H9 (cell line): ENCODE measurements at regions not wholly inside any gene's neighbourhood (a gene's known extent, or its start where the extent isn't known, plus 50 kb on each side); places are given as distances from the start of the nearest gene placed in this dataset.

Experiments
- DNase-seq: peaks from one replicate; pipeline ENCODE4 v3.0.0-alpha.2; 2017
- H2AFZ ChIP-seq: one replicate; pipeline ENCODE4 v1.6.1; 2013; ENCODE audit warnings: mild to moderate bottlenecking, low read length, control low read depth, moderate library complexity
- H2AK5ac ChIP-seq: 2 replicates; pipeline ENCODE4 v1.6.1; 2013; ENCODE audit warnings: low read length, control low read depth, mixed read lengths; ENCODE audit not compliant: insufficient read length
- H2BK120ac ChIP-seq: one replicate; pipeline ENCODE4 v1.6.1; 2013; ENCODE audit warnings: low read depth, mild to moderate bottlenecking, low read length, control low read depth, inconsistent platforms; ENCODE audit not compliant: poor library complexity, severe bottlenecking
- H2BK12ac ChIP-seq: 2 replicates; pipeline ENCODE4 v1.6.1; 2013; ENCODE audit warnings: low read length, control low read depth, mixed read lengths, low read depth; ENCODE audit not compliant: insufficient read length
- H2BK15ac ChIP-seq: 2 replicates; pipeline ENCODE4 v1.6.1; 2013; ENCODE audit warnings: low read depth, low read length, control low read depth
- H2BK20ac ChIP-seq: one replicate; pipeline ENCODE4 v1.6.1; 2013; ENCODE audit warnings: low read depth, mild to moderate bottlenecking, low read length, control low read depth, inconsistent platforms; ENCODE audit not compliant: poor library complexity, severe bottlenecking
- H2BK5ac ChIP-seq: 2 replicates; pipeline ENCODE4 v1.6.1; 2013; ENCODE audit warnings: low read length, control low read depth, mixed read lengths; ENCODE audit not compliant: insufficient read length
- H3K14ac ChIP-seq: 2 replicates; pipeline ENCODE4 v1.6.1; 2013; ENCODE audit warnings: low read length, control low read depth; ENCODE audit not compliant: insufficient read depth
- H3K18ac ChIP-seq: 2 replicates; pipeline ENCODE4 v1.6.1; 2013; ENCODE audit warnings: low read depth, mild to moderate bottlenecking, mixed read lengths, low read length, control low read depth; ENCODE audit not compliant: insufficient read length
- H3K23ac ChIP-seq: 2 replicates; pipeline ENCODE4 v1.6.1; 2013; ENCODE audit warnings: low read length, control low read depth, mixed read lengths, low read depth; ENCODE audit not compliant: insufficient read length
- H3K23me2 ChIP-seq: 2 replicates; pipeline ENCODE4 v1.6.1; 2013; ENCODE audit warnings: low read depth, mild to moderate bottlenecking, mixed read lengths, low read length, control low read depth; ENCODE audit not compliant: insufficient read length, poor library complexity, severe bottlenecking
- H3K27ac ChIP-seq: 2 replicates; pipeline ENCODE4 v1.5.1; 2013; ENCODE audit warnings: low read length, control low read depth, mixed read lengths, low read depth; ENCODE audit not compliant: insufficient read length
- H3K27me3 ChIP-seq: 2 replicates; pipeline ENCODE4 v1.6.1; 2013; ENCODE audit warnings: low read length, control low read depth, inconsistent platforms; ENCODE audit not compliant: insufficient read depth
- H3K4ac ChIP-seq: 2 replicates; pipeline ENCODE4 v1.6.1; 2013; ENCODE audit warnings: low read depth, mild to moderate bottlenecking, control low read depth, inconsistent platforms, low read length, moderate library complexity
- H3K4me1 ChIP-seq: 2 replicates; pipeline ENCODE4 v1.6.1; 2013; ENCODE audit warnings: low read length, control low read depth, inconsistent platforms; ENCODE audit not compliant: insufficient read depth
- H3K4me2 ChIP-seq: 2 replicates; pipeline ENCODE4 v1.6.1; 2013; ENCODE audit warnings: low read length, control low read depth, mixed read lengths; ENCODE audit not compliant: insufficient read length, insufficient read depth
- H3K56ac ChIP-seq: 2 replicates; pipeline ENCODE4 v1.6.1; 2013; ENCODE audit warnings: low read depth, mild to moderate bottlenecking, mixed read lengths, low read length, control low read depth; ENCODE audit not compliant: insufficient read length
- H3K79me1 ChIP-seq: 2 replicates; pipeline ENCODE4 v1.6.1; 2013; ENCODE audit warnings: low read depth, mild to moderate bottlenecking, moderate library complexity, low read length, control low read depth, inconsistent platforms; ENCODE audit not compliant: insufficient read depth, poor library complexity, severe bottlenecking
- H3K79me2 ChIP-seq: 2 replicates; pipeline ENCODE4 v1.6.1; 2013; ENCODE audit warnings: low read length, control low read depth, inconsistent platforms; ENCODE audit not compliant: insufficient read depth
- H3K9ac ChIP-seq: 2 replicates; pipeline ENCODE4 v1.6.1; 2013; ENCODE audit warnings: low read length, control low read depth, mixed read lengths; ENCODE audit not compliant: insufficient read length; ENCODE audit errors: extremely low read depth
- H3K9me3 ChIP-seq: one replicate; pipeline ENCODE4 v1.6.1; 2013; ENCODE audit warnings: low read depth, low read length, inconsistent platforms; ENCODE audit not compliant: control insufficient read depth
- H3T11ph ChIP-seq: one replicate; pipeline ENCODE4 v1.6.1; 2013; ENCODE audit warnings: mild to moderate bottlenecking, low read length, control low read depth, inconsistent platforms
- H4K20me1 ChIP-seq: one replicate; pipeline ENCODE4 v1.6.1; 2013; ENCODE audit not compliant: control insufficient read depth, insufficient read length, insufficient read depth
- H4K5ac ChIP-seq: 2 replicates; pipeline ENCODE4 v1.6.1; 2013; ENCODE audit warnings: low read depth, mild to moderate bottlenecking, mixed read lengths, low read length, control low read depth; ENCODE audit not compliant: insufficient read length
- H4K8ac ChIP-seq: replicated peaks from 2 replicates; pipeline ENCODE4 v1.6.1; 2013; ENCODE audit warnings: low read length, control low read depth, mixed read lengths, low read depth; ENCODE audit not compliant: insufficient read length
- H4K91ac ChIP-seq: 2 replicates; pipeline ENCODE4 v1.6.1; 2013; ENCODE audit warnings: low read depth, mild to moderate bottlenecking, moderate library complexity, mixed read lengths, low read length, control low read depth; ENCODE audit not compliant: insufficient read length
- H3K27ac Mint-ChIP-seq, 3 experiments: 2 replicates in 2 of 3; 3 replicates in 1 of 3; pipeline ENCODE4 v1.8.0; 2020 to 2021; ENCODE audit warnings: mixed read lengths in 3 of 3, mild to moderate bottlenecking in 1 of 3, moderate library complexity in 1 of 3
- H3K27me3 Mint-ChIP-seq: 2 replicates; pipeline ENCODE4 v1.8.0; 2021; ENCODE audit warnings: low read depth, mild to moderate bottlenecking, moderate library complexity, mixed read lengths
- H3K36me3 Mint-ChIP-seq, 3 experiments: 2 replicates in 2 of 3; 3 replicates in 1 of 3; pipeline ENCODE4 v1.8.0; 2020 to 2021; ENCODE audit warnings: low read depth in 3 of 3, mixed read lengths in 3 of 3; ENCODE audit not compliant: insufficient read depth in 1 of 3
- H3K4me1 Mint-ChIP-seq, 2 experiments: 2 replicates each; pipeline ENCODE4 v1.8.0; 2020; ENCODE audit warnings: mixed read lengths in 2 of 2
- H3K4me3 Mint-ChIP-seq, 2 experiments: 2 replicates in 1 of 2; 3 replicates in 1 of 2; pipeline ENCODE4 v1.8.0; 2020 to 2021; ENCODE audit warnings: mild to moderate bottlenecking in 2 of 2, mixed read lengths in 2 of 2, moderate library complexity in 1 of 2
- H3K9me3 Mint-ChIP-seq, 2 experiments: 2 replicates in 1 of 2; 3 replicates in 1 of 2; pipeline ENCODE4 v1.8.0; 2020; ENCODE audit warnings: mild to moderate bottlenecking in 2 of 2, mixed read lengths in 2 of 2, moderate library complexity in 1 of 2
- CTCF ChIP-seq: fragments of 200-600 bp; sonication (generic); conservative IDR thresholded peaks from 3 replicates; pipeline ENCODE4 v1.8.0; 2021; ENCODE audit warnings: antibody characterized with exemption, mild to moderate bottlenecking
- WGBS: extraction: QIAGEN DNeasy Blood & Tissue Kit; methylation state at CpG from one replicate; pipeline ENCODE4 v1.1.7; 2013; ENCODE audit warnings: missing lambda C conversion rate, low lambda C conversion rate, mixed read lengths; ENCODE audit not compliant: insufficient read length; ENCODE audit errors: extremely low coverage; 5-methylcytosine and 5-hydroxymethylcytosine counted together

GRCh38 chr1:118243269-118243668 lies 58.2 kb upstream of the SPAG17 start:
- no peak overlapping the region for H2BK120ac ChIP-seq
- H3K4me2 ChIP-seq, result no peak overlapping the region
- H3K4me1 ChIP-seq, result no peaks in the 10 kb centered on the region
- no peak overlapping the region for H2BK5ac ChIP-seq
- H3K79me1 ChIP-seq, result no peaks in the 10 kb centered on the region
- no peak overlapping the region for H2BK15ac ChIP-seq
- DNase-seq, result no peak
- Mint-ChIP-seq H3K27me3 (no peaks in the 10 kb centered on the region; the same call in 1 of the 2 replicates), H3K27ac (no peak overlapping the region), H3K9me3 (peaks cover 18 to 21% of the 10 kb centered on the region in 2 experiments), H3K4me1 (0 out of 4 replicates have a peak, but pooled peaks cover 0 to 2% of the 10 kb centered on the region in 2 experiments), H3K36me3 (peaks cover 10 to 15% (median 14%) of the 10 kb centered on the region in 3 experiments), H3K4me3 (no peak overlapping the region)
- no peak overlapping the region for H3K56ac ChIP-seq
- no peak overlapping the region for H4K91ac ChIP-seq
- H3K9ac ChIP-seq, result no peak overlapping the region
- no peak overlapping the region for H2BK20ac ChIP-seq
- no CpG with 5 or more reads among the region's 4 CpGs for whole genome bisulfite sequencing
- H4K8ac ChIP-seq, result no peak overlapping the region
- H2BK12ac ChIP-seq, result no peak overlapping the region
- H3K14ac ChIP-seq, result no peak overlapping the region
- H3K23me2 ChIP-seq, result no peaks in the 10 kb centered on the region
- H3K18ac ChIP-seq, result no peak overlapping the region
- no peak overlapping the region for H2AFZ ChIP-seq
- H3K27ac ChIP-seq, result no peak overlapping the region
- H4K5ac ChIP-seq, result no peak overlapping the region
- H2AK5ac ChIP-seq, result no peak overlapping the region
- no peak overlapping the region for H3K4ac ChIP-seq
- H3K27me3 ChIP-seq, result no peaks in the 10 kb centered on the region
- H3K79me2 ChIP-seq, result no peaks in the 10 kb centered on the region
- no peak for TF ChIP-seq CTCF
- no peak overlapping the region for H3K23ac ChIP-seq
- no peak overlapping the region for H3T11ph ChIP-seq
- no peaks in the 10 kb centered on the region for H4K20me1 ChIP-seq
- H3K9me3 ChIP-seq, result peaks cover 8% of the 10 kb centered on the region
